ENCODE measurements at regions not wholly inside any gene's neighbourhood (a gene's known extent, or its start where the extent isn't known, plus 50 kb on each side); places are given as distances from the start of the nearest gene placed in this dataset.

DNA sequence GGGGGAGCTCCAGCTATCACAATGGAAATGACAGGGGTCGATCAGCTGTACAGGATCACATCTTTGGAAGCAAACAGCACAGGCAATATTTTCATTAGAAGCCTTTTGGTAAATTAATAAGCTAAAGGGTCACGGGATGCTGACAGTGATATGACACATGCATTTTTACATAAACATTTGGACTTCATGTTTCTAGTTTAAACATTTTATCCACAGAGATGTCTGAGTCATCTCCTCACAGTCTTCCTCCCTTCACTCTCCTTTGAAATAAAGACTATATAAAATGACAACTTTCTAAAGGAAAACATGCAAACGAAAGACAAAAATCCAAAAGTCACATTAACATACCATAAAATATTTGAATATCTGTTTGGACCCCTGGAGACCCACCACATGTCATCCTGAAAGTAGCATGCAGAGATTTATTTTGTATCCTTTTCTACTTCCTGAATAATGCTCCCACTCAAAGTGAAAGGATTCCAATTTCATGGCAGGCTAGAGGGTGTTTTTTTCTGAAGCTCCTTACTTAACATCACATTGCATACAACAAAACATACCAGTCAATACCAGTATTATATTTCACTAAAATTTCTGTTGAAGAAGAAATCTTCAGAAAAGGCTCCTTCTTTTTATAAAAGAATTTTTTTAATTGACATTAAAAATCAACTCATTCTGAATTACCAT, 200.1 kb upstream of the PPARGC1A start:
- no peak overlapping the region for H3K27ac ChIP-seq
- intact Hi-C loops (cut with DNase I), result no loop called here
- ATAC-seq (no peak), DNase-seq (no peak)
- no peaks in the 10 kb centered on the region for H3K36me3 ChIP-seq (ENCODE audit: insufficient read depth in 1 of 2, low read depth in 1 of 2)
- H3K4me1 ChIP-seq, result no peaks in the 10 kb centered on the region
- no peaks in the 10 kb centered on the region for H3K27me3 ChIP-seq (ENCODE audit: insufficient read depth in 3 of 3, low read length in 2 of 3)
- TF ChIP-seq, protein P1, sequence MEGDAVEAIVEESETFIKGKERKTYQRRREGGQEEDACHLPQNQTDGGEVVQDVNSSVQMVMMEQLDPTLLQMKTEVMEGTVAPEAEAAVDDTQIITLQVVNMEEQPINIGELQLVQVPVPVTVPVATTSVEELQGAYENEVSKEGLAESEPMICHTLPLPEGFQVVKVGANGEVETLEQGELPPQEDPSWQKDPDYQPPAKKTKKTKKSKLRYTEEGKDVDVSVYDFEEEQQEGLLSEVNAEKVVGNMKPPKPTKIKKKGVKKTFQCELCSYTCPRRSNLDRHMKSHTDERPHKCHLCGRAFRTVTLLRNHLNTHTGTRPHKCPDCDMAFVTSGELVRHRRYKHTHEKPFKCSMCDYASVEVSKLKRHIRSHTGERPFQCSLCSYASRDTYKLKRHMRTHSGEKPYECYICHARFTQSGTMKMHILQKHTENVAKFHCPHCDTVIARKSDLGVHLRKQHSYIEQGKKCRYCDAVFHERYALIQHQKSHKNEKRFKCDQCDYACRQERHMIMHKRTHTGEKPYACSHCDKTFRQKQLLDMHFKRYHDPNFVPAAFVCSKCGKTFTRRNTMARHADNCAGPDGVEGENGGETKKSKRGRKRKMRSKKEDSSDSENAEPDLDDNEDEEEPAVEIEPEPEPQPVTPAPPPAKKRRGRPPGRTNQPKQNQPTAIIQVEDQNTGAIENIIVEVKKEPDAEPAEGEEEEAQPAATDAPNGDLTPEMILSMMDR (IDR thresholded peaks at IDR 0.05), result no peak
- no peak overlapping the region for H3K4me3 ChIP-seq
- WGBS, 3 donors, result 77 to 83% (median 81%) methylated on average over 3 of the region's 3 CpGs
- no peaks in the 10 kb centered on the region for H3K9me3 ChIP-seq

DNA sequence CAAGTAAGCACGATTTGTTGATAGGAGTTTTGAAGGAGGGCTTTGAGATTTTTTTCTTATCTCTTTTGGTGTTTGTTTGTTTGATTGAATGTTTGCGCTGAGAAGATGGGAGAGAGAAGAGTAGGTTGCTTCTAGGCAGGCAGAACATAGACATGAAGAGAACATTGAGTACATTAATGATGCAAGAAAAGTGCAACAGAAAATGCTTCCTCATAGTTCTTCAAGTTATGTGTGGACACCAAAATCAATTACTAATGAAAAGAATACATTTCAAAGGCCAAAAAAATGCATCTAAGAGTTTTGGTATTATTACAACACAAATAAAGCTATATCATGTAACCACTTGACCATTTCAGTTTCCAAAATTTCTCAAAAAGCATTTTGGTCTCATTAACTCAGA, 191.0 kb upstream of the PPARGC1A start:
- DNase-seq (no peak), ATAC-seq (no peak)
- TF ChIP-seq, protein P1 (IDR thresholded peaks at IDR 0.05), result no peak
- intact Hi-C loops (cut with DNase I), result no loop called here
- Histone ChIP-seq H3K27me3 (ENCODE audit: insufficient read depth in 3 of 3, low read length in 2 of 3) (no peaks in the 10 kb centered on the region), H3K36me3 (ENCODE audit: insufficient read depth in 1 of 2, low read depth in 1 of 2) (no peaks in the 10 kb centered on the region), H3K4me1 (no peaks in the 10 kb centered on the region), H3K9me3 (no peaks in the 10 kb centered on the region), H3K27ac (no peak overlapping the region), H3K4me3 (no peak overlapping the region)
- WGBS, 3 donors, result 95 to 97% (median 96%) methylated on average over 2 of the region's 2 CpGs

DNA sequence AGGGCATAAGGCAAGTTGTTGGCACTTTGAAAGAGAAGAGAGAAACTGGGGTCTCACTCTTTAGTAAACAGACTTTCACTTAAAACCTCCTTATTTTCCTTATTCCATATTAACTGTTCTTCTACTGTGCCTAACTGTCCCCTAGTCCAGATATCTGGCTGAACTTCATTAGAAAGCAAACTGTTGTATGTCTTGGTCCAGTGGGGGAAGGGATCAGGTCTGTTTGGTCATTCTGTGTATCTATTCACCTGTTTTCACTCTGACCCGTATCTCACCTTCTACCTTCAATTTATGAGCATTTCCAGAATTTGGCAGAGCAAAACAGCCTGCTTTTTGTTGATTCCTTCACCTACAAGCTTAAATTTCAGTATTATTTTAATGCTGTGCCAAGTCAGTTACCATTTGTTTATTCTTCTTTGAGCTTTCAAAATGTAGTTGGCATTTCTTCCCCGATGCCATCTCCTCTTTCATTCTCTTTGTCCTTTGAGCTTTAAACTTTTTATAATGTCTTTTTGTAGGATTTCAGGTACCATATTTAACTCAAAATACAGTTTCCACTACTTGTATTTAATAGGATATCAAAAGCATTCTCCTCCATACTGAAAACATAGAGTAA, 188.6 kb upstream of the PPARGC1A start:
- Histone ChIP-seq H3K27ac (no peak overlapping the region), H3K4me3 (no peak overlapping the region), H3K9me3 (no peaks in the 10 kb centered on the region), H3K36me3 (ENCODE audit: insufficient read depth in 1 of 2, low read depth in 1 of 2) (no peaks in the 10 kb centered on the region), H3K4me1 (no peaks in the 10 kb centered on the region), H3K27me3 (ENCODE audit: insufficient read depth in 3 of 3, low read length in 2 of 3) (no peaks in the 10 kb centered on the region)
- TF ChIP-seq, protein P1 (IDR thresholded peaks at IDR 0.05), result no peak
- intact Hi-C loops (cut with DNase I), result loop anchor here in 1 of 2 donors (10.0 kb wide), 1 partner anchor 336 kb away; no protein-coding TSS in a partner anchor
- 82 to 91% (median 83%) methylated on average over 2 of the region's 2 CpGs for WGBS, 3 donors
- ATAC-seq, result no peak
- no peak for DNase-seq

DNA sequence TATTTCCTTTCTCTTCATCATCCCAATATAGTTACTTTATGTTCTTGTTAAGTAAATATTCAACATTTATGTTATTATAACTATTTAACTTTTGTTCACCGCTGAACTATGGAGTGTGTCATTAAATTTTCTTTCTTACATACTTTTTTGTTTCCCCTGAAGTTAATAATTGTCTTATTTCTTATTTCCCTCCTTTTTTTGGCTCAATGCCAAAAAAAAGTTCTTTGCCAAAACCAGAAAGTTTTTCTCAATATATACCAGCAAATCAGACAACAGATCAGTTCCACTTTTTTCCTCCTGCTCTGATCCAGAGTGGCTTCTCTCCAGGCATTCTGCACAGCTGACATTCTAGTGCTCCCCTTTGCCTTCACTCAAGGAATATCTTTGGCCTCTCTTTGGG, 187.0 kb upstream of the PPARGC1A start:
- intact Hi-C loops (cut with DNase I), result loop anchor here in 1 of 2 donors (10.0 kb wide), 1 partner anchor 338 kb away; no protein-coding TSS in a partner anchor
- Histone ChIP-seq H3K4me3 (no peak overlapping the region), H3K36me3 (ENCODE audit: insufficient read depth in 1 of 2, low read depth in 1 of 2) (no peaks in the 10 kb centered on the region), H3K27ac (no peak overlapping the region), H3K27me3 (ENCODE audit: insufficient read depth in 3 of 3, low read length in 2 of 3) (no peaks in the 10 kb centered on the region), H3K4me1 (no peaks in the 10 kb centered on the region), H3K9me3 (no peaks in the 10 kb centered on the region)
- ATAC-seq (no peak), DNase-seq (no peak)
- WGBS, 3 donors, result 84 to 93% (median 91%) methylated on average over 1 of the region's 1 CpG
- TF ChIP-seq, protein P1 (IDR thresholded peaks at IDR 0.05), result no peak
